Astrocyte of the cerebellum (primary cell): ENCODE measurements at regions not wholly inside any gene's neighbourhood (a gene's known extent, or its start where the extent isn't known, plus 50 kb on each side); places are given as distances from the start of the nearest gene placed in this dataset.

ENCODE experiments used
- DNase-seq: peaks from one replicate; pipeline ENCODE4 v3.0.0-alpha.2; 2011; ENCODE audit warnings: low read depth
- H3K4me3 ChIP-seq: 2 replicates; pipeline ENCODE4 v1.5.1; 2011; ENCODE audit warnings: mild to moderate bottlenecking, low read depth, low read length, moderate library complexity
- in situ Hi-C: cut with HindIII; loops from 2 replicates; pipeline ENCODE4 v1.10.0; 2017; ENCODE audit warnings: low sequenced_read_pairs
- TF ChIP-seq, protein P1 (sequence below): IDR thresholded peaks from 2 replicates; pipeline ENCODE4 v1.5.1; 2012; ENCODE audit warnings: low read length, low read depth, moderate library complexity, mild to moderate bottlenecking; ENCODE audit errors: missing control alignments

DNA sequence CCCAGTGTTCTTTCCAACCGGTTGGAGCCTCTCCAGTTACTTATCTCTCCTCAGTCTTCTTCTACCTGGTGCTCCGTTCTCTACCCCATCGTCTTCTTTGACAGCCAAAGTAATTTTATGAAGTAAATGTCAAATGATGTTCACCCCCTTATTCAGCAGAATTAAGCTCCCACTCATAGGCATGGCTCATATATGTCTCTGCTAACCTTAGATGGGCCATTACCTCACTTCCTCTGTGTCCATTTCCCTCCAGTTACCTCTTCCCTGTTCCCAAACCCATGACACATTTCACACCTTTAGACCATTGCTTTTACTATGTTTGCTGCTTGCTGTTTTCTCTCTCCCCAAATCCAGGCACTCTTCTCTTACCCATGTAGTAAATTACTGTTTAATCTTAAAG, 607.0 kb downstream of the RNF144A start:
- TF ChIP-seq, protein P1, sequence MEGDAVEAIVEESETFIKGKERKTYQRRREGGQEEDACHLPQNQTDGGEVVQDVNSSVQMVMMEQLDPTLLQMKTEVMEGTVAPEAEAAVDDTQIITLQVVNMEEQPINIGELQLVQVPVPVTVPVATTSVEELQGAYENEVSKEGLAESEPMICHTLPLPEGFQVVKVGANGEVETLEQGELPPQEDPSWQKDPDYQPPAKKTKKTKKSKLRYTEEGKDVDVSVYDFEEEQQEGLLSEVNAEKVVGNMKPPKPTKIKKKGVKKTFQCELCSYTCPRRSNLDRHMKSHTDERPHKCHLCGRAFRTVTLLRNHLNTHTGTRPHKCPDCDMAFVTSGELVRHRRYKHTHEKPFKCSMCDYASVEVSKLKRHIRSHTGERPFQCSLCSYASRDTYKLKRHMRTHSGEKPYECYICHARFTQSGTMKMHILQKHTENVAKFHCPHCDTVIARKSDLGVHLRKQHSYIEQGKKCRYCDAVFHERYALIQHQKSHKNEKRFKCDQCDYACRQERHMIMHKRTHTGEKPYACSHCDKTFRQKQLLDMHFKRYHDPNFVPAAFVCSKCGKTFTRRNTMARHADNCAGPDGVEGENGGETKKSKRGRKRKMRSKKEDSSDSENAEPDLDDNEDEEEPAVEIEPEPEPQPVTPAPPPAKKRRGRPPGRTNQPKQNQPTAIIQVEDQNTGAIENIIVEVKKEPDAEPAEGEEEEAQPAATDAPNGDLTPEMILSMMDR, result no peak
- no peak overlapping the region for H3K4me3 ChIP-seq
- no peak for DNase-seq
- in situ Hi-C loops, result no loop called here

DNA sequence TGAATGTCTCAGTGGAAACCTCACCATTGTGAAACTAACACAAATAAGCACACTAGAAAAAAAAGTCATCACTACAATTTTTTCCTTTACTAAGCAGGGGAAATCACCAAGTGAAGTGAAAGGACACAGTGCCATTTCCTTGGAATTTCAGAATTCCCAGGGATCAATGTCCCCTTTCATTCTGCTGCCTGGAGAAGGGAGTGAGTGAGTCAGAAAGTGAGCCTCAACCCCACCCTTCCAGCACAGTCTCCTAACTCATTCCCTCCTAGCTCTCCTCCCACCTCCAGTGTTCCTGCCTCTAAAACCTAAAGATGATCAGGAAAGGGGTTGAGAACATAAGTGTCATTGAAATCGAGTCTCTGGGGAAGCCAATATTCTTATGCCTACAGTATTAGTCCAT, 608.5 kb downstream of the RNF144A start:
- no peak for DNase-seq
- TF ChIP-seq, protein P1, result no peak
- in situ Hi-C loops, result no loop called here
- H3K4me3 ChIP-seq, result no peak overlapping the region

- in situ Hi-C loops, result no loop called here
- no peak for DNase-seq
- no peak overlapping the region for H3K4me3 ChIP-seq
- TF ChIP-seq, protein P1, result no peak
Measured at GRCh38 chr2:7527165-7527722, 610.0 kb downstream of the RNF144A start.

DNA sequence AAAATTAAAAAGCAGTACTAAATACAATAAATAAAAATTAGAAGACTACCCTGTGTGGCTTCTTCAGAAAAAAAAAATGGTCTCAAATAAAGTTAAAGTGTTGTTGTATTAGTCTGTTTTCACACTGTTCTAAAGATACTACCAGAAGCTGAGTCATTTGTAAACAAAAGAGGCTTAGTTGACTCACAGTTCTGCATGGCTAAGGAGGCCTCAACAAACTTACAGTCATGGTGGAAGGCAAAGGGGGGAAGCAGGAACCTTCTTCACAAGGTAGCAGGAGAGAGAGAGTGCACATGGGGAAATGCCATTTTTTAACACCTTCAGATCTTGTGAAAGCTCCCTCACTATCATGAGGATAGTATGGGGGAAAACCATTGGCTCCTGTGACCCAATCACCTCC, 612.8 kb downstream of the RNF144A start:
- TF ChIP-seq, protein P1, result no peak
- in situ Hi-C loops, result no loop called here
- no peak overlapping the region for H3K4me3 ChIP-seq
- DNase-seq, result no peak

DNA sequence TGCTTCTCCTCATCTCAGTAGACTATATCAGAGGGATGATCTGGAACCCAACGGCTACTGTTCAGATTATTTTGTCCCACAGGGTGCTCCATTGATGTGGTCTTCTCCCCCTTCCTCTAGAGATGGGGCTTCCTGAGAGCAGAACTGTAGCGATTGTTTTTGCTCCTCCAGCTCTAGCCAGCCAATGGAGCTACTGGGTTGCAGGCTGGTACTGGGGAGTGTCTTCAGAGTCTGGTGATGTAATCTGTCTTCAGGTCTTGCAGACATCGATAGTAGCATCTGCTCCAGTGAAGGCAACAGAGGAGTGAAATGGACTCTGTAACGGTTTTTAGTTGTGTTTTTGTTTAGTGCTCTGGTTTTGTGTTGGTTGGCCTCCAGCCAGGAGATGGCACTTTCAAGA, 621.9 kb downstream of the RNF144A start:
- in situ Hi-C loops, result no loop called here
- TF ChIP-seq, protein P1, result no peak
- DNase-seq, result no peak
- H3K4me3 ChIP-seq, result no peak overlapping the region

DNA sequence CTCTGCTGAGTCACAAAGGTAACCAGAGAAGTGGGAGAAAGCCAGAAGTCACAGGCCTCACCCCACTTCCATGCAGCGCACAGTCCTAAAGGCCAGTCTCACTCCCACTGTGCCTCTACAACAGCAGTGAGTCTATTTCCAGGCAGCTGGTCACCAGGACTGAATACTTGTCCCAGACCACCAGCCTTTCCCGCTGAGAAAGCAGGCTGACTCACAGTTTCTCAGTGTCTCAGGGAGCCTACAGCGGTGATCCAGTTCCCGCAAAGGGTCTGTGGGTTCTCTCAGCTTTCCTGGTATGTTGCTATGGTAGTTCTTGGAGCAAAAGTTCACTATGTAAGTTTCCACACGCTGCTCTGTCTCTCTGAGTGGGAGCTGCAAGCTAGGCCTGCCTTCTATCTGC, 622.5 kb downstream of the RNF144A start:
- H3K4me3 ChIP-seq, result no peak overlapping the region
- TF ChIP-seq, protein P1, result no peak
- in situ Hi-C loops, result no loop called here
- peak; percentile 91 for DNase-seq
